Sigmoid colon (tissue), 4 donors: ENCODE measurements at regions not wholly inside any gene's neighbourhood (a gene's known extent, or its start where the extent isn't known, plus 50 kb on each side); places are given as distances from the start of the nearest gene placed in this dataset.
"Not testable (repeated sequence)": the region's sequence is repeated elsewhere in the genome, so short reads cannot be mapped to it uniquely, and the experiment has no call there.

Experiments
- CTCF ChIP-seq, 4 experiments: fragments of 450-650 bp in 3 of 4; fragments of 200-600 bp in 1 of 4; IDR thresholded peaks; one replicate each; pipeline ENCODE4 v1.5.1; 2016 to 2019; ENCODE audit warnings: antibody characterized with exemption in 4 of 4, mild to moderate bottlenecking in 3 of 4, moderate library complexity in 2 of 4
- EP300 ChIP-seq, 4 donors: sonication (generic); formaldehyde crosslinking; IDR thresholded peaks; one replicate each; pipeline ENCODE4 v1.6.1; 2017; ENCODE audit warnings: antibody characterized with exemption in 4 of 4

- TF ChIP-seq CTCF, EP300 (IDR thresholded peaks at IDR 0.05): not testable (repeated sequence)
These were observed 119.5 kb downstream of the ZNF664 start for GRCh38 chr12:124092532-124092931.
